Left cardiac atrium (tissue), 4 donors: ENCODE measurements at regions not wholly inside any gene's neighbourhood (a gene's known extent, or its start where the extent isn't known, plus 50 kb on each side); places are given as distances from the start of the nearest gene placed in this dataset.
"Not testable (repeated sequence)": the region's sequence is repeated elsewhere in the genome, so short reads cannot be mapped to it uniquely, and the experiment has no call there.

ENCODE experiments used
- ATAC-seq, 2 donors: fragments of 200-7000 bp; cut with Tn5 transposase; one replicate each; pipeline ENCODE4 v1.9.1; 2020; ENCODE audit warnings: mild to moderate bottlenecking in 2 of 2, moderate library complexity in 2 of 2
- DNase-seq: peaks from one replicate; pipeline ENCODE4 v3.0.0-alpha.2; 2020
- intact Hi-C, 2 donors: fragments of 100-400 bp; cut with DNase I; formaldehyde crosslinking; loops; one replicate each; pipeline versions ENCODE4 v1.14.1 to v1.15.1; 2022 to 2023
- donor health status: DM: no; HTN: yes; CAD: no.
- donor health status: DM: no; HTN: yes; CAD: no; lungs with severe emphysema.
- donor health status: DM: yes; HTN: yes; CAD: no.
- donor health status: Dilated cardiomyopathy.

DNA sequence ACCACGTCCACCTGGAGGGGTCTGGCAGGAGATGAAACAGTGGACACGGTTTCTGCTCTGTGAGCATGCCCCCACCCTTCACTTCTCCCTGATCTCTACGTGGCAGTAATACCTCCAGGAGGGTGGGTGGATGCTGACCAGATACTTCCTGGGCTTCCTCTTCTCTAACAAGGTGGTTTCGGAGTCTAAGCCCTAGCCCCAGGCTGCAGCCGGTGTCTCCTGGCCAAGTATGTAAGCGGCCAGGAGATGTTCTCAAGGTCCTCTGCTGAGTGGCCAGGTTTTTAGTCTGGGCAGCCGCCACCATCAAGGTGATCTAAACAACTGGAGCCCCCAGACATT lies 101.8 kb upstream of the ASB18 start:
- no peak for DNase-seq
- no peak for ATAC-seq
- intact Hi-C loops: no loop called here

DNA sequence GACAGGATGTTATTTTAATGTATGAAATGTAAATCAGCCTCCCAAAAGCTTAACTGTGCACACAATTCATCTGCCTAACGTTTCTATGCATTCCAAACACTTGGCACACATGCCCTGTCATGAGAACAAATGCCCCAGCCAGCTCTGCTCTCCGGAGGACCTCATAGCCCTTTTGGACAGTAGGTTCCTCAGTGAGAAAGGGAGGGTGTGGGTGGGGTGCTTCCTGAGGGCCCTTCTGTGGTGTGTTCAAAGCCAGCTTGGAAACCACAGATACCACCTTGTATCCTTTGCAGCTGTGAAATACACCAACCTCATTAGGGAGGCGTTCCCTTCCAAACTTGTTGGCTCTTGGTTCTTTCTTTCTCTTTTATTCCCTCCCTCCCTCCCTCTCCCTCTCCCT lies 102.2 kb upstream of the ASB18 start:
- intact Hi-C loops: no loop called here
- ATAC-seq: no peak
- no peak for DNase-seq

DNA sequence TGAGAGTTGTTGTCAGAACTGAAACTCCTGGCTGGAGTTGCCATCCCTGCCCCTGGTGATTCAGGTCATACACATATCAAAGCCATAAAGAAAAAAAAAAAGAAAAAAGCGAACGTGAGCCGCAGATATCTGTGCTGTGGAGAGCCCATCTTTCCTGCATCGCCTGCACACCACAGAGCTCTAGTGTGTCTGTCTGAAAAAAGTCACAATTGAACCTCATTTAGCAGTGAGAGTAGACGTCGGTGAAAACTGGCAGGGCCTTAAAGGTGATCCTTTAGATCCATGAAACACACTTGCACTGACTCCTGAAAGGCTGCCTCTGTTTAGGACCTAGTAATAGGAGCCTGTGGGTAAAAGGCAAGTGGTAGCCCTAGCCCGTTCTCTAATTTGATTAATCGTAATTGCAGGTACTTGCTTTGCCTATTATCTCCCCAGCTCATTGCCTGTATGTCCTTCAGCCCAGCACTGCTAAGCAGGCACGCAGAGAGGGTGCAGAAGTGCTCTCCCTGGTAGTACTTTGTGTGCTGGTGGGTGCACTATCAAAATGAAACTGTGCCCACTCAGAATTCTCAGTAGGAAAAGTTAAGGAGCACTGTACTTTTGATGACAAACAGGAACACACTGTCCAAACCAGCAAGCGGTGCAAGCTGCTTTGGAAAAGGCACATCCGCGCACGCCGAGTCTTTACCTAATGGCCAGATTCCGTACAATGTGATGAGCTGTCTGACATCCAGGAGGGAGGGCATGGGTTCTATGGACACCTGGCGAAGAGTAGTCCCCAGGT lies 103.5 kb upstream of the ASB18 start:
- ATAC-seq (no peak), DNase-seq (no peak)
- intact Hi-C loops: no loop called here

DNA sequence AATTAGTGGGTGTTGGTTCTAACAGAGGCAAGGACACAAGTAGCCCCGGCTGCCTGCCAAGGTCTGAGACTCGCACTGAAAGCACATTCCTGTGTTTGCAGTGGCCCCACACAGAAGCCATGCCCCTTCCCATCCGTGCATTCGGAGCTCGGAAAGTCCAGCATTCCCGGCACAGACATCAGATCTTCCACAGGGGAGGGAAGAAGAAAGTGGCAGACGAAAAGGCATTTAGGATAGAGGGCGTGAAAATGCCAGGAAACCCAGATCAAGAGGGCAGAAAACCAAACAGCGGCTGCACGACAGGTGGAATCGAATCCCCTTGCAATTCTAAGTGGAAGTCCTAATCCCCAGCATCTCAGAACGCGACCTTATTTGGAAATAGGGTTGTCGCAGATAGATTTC lies 105.5 kb upstream of the ASB18 start:
- no peak for DNase-seq
- ATAC-seq: no peak
- intact Hi-C loops: no loop called here

DNA sequence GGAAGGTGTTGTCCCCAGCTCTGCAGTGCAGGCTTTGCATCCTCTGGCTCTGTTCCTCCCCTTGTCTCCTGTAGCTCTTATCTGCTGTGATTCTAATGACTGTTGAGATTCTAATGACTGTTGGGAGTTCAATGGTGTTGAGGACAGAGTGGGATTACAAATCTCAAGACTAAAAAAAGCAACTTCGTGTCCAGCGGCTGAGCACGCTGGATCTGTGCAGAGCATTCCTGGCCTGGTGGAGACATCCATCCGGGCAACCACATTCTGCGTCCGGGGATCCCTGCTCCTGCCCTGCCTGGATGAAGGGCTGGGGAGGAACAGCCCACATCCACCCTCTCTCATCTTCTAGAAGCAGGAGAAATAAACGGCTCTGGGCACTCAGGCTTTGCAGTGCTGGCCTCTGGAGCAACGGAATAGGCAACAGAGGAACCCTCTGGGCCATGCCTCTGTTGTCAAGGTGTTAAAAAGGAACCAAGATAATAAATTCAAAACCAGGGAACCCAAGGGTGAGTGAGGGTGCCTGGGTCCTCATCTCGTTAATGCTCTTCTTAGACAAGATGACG lies 106.7 kb upstream of the ASB18 start:
- intact Hi-C loops: no loop called here
- DNase-seq: no peak
- ATAC-seq: no peak

DNA sequence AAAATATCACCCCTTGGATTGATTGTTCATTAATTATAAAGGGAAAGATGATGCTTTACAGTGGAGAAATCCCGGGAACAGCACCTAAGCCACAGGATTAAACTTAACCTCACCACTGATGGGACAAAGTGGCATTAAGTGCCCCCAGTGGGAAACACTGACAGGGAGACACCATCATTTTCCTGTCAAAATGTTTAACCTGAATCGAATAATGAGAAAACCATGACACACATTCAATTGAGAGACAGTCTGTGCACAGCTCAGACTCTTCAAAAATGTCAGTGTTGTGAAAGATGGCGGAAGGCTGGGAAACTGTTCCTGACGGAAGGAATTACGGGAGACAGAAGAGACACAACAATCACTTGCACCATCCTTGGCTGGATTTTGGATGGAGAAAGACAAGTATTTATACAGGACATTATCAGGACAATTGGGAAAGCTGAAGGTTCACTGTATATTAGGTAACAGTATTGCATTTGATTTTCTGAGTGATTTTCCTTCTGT lies 111.8 kb upstream of the ASB18 start:
- DNase-seq: no peak
- intact Hi-C loops: no loop called here
- no peak for ATAC-seq

DNA sequence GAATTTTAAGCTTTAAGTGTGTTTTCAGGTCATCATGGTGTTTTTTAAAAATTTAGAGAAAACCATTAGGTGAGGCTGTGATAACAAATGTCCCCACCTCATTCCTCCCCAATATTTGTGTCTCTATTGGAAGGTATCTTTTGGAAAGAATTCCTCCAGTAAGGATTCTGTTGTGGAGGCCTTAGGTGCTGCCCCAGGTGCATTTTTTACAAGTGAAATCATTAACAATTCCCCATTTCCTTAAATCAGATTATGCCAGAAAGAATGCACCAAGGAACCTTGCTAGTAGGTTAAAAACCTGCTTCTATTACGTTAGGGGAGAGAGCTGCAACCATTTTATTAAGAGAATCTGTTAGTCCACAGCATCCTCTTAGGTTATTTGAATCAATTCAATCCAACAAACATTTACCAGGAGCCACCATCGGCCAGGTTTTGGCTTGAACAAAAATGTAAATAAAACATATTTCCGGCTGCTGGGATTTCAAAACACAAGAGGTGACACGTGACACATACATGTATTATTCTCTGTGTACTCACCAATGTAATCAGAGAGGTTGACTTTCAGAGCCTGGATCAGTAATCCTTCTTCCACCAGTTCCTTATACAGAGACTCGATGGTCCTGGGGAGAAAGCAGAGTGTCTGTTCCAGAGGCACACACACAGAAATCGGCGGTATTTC lies 112.5 kb upstream of the ASB18 start:
- intact Hi-C loops: no loop called here
- ATAC-seq: no peak
- DNase-seq: no peak

DNA sequence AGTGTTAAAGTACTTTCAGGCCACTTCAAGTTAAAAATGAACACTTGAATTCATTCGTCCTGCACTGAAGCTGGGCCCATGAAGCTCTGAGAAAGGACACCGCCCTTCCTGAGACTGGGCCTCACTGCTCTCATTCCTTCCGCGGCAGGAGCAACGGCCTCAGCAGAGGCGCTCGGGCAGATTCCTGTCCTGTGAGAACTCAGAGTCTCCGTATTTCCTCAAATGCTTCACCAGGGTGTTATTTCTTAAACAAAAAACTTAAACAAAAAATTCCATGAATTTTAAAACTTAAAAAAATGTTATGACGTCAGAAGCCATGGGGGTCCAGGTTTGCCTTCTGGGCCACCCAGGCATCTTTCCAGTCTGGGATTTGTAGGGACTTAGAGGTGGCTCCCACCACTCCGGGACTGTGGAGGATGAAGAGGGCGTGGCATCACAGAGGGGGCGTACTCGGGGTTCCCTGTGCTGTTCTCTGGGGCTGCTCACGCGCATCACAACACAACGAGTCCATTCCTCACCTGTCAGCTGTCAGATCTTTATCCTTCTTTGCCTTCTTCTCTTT lies 115.9 kb upstream of the ASB18 start:
- ATAC-seq: no peak
- no peak for DNase-seq
- intact Hi-C loops: no loop called here

DNA sequence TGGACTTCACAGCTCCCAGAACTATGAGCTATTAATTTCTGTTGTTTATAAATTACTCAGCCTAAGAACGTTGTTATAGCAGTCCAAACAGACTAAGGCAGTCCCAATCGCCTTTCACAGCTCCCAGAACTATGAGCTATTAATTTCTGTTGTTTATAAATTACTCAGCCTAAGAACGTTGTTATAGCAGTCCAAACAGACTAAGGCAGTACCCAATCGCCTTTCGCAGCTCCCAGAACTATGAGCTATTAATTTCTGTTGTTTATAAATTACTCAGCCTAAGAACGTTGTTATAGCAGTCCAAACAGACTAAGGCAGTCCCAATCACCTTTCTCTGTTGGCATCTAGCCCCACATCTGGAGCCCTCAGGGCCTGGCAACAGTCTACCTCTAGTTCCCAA lies 117.0 kb upstream of the ASB18 start:
- intact Hi-C loops, ATAC-seq, DNase-seq: not testable (repeated sequence)

DNA sequence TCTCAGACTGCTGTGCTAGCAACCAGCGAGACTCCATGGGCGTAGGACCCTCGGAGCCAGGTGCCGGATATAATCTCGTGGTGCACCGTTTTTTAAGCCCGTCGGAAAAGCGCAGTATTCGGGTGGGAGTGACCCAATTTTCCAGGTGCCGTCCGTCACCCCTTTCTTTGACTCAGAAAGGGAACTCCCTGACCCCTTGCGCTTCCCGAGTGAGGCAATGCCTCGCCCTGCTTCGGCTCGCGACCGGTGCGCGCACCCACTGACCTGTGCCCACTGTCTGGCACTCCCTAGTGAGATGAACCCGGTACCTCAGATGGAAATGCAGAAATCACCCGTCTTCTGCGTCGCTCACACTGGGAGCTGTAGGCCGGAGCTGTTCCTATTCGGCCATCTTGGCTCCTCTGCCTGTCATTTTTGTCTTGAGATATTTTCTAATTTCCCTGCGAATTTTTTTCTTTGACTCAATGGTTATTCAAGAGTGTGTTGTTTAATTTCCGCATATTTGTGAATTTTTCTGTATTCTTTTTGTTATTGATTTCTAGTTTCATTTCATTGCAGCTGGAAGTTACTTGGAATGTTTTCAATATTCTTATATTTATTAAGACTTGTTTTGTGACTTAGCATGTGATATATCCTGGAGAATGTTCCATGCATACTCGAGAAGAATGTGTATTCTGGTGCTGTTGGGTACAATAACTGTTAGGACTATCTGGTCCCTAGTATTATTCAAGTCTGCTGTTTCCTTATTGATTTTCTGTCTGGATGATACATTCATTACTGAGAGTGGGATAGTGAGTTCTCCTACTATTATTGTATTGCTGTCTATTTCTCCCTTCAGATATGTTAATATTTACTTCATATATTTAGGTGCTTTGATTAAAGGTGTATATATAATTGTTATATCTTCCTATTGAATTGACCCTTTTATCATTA lies 125.3 kb upstream of the ASB18 start:
- intact Hi-C loops, DNase-seq, ATAC-seq: not testable (repeated sequence)

DNA sequence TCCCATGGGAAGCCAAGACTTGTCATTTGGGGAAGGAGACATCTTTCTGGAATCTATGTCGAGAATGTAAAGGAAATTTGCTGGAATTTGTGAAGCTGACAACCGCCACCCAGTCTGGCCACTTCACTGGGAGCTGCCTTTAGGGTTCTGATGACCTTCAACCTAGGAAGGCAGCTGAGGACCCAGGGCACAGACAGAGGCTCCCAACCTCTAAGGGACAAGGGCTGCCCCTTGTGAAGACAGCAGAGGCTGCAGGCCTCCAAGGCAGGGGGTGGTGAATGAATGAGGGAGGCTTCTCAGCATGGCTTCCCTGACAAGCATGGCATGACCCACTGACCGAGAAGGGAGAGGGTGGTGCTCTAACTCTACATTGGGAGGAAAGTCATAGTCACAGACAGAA lies 128.9 kb upstream of the ASB18 start:
- DNase-seq (no peak), ATAC-seq (no peak)
- intact Hi-C loops: no loop called here

DNA sequence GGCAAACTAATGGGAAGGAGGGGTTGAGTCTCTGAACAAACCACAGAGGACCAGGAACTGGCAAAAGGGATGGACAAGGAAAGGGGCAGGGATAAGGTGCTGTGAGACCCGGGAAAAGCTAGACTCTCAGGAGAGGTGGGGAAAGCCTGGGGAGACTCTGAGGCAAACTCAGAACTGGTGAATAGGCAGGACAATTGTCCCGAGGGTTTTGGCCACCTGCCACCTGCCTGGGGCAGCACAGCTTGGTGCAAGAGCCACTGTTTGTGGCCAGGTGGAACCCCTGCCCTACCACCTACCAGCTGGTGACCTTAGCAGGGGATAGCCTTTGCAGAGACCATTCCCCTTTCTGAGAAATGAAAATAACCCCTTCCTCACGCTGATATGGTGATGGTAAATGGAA lies 129.4 kb upstream of the ASB18 start:
- DNase-seq: no peak
- no peak for ATAC-seq
- intact Hi-C loops: no loop called here

DNA sequence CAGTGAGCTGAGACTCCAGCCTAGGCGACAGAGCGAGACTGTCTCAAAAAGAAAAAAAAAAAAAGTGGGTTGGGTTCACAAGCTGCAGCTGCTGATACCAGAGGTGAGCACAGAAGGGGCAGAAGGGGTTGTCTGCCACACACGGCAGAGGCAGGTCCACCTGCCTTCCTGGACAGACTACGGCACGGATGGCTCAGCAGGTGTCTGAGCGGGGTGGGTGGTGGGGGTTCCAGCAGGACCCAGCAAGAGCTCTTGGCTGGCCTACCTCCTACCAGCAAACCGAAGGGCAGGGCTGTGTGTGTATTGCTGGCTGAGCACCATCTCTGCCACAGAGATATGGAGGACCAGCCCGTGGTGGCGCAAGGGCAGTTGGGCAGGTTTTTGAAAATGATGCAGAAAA lies 130.4 kb upstream of the ASB18 start:
- intact Hi-C loops: no loop called here
- DNase-seq (no peak), ATAC-seq (no peak)

DNA sequence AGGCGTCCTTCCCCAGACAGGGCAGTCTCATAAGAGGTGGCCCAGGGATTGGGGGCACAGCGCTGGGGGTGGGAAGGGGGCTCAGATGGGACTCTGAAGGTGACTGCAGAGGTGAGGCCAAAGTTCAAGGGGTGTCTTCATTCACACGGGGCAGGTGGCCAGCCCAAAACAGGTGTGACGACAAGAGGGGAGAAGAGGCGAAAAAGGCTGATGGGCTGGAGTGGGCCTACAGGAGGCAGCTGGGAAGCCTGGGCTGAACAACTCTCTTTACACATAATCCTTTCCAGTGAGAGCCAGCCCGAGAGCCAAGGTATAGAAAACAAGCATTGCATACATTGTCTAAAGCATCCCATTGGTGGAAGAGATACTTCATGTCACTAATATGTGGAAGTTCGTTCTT lies 130.9 kb upstream of the ASB18 start:
- DNase-seq: no peak
- ATAC-seq: no peak
- intact Hi-C loops: no loop called here

DNA sequence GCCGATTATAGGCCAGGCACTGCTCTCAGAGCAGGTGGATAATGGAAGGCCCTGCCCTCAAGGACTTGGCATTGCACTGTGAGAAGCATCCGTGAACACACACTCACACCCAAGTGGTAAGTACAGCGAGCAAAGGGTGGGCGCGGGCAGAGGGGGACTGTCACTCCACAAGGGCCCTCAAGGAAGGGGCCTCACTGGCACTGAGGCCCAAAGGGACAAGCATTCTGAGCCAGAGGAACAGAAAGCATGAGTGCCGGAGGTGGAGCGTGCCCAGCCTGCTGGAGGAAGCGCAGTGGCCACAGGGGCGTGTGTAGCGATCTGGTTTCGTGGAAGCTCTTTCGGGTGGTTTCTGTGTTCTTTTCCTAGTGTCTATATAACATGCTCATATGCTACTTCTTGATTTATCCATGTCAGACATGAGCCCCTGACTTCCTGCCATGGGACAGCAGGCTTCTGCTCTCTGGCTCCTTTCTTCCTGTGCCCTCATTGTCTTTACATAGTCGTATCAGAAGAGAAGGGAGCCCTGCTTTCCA lies 132.7 kb upstream of the ASB18 start:
- intact Hi-C loops: no loop called here
- no peak for DNase-seq

DNA sequence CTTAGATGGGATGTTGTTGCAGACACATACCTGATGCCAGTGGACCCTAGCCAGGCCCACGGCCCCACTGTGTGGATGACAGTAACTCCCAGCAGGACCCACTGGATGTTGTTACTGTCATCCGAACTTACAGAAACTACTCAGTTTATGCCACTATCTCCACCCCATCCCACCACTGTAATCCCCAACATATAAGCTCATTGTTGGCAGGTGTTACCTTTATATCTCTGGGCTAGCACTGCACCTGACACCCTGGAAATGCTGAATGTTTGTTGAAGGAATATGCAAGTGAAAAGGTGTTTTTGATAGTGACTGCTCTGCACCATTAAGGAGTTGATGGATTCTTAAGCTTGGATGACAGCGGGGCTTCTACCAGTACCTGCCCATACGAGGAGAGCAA lies 133.5 kb upstream of the ASB18 start:
- intact Hi-C loops: no loop called here
- ATAC-seq: no peak
- no peak for DNase-seq

More for the DNA sequence above, 132.7 kb upstream of the ASB18 start:
- no peak for ATAC-seq

DNA sequence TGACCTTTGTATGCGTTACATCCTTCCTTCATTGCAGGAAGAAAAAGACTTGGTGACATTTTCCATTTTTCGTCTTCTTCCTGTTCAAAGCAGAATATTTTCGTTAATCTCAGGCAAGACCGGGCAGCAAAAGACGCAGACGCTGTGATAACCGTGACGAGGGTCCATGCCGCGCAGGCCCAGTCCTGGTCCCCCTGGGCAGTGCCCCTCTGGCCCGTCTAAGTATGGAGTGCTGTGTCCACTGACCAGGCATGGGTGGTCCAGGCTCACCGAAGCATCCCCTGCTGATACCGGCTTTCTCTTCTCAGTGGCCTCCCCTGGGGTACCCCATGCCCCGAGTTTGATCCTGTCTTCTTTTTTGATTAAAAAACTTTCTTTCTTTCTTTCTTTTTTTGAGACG lies 135.2 kb upstream of the ASB18 start:
- ATAC-seq (no peak), DNase-seq (no peak)
- intact Hi-C loops: no loop called here

DNA sequence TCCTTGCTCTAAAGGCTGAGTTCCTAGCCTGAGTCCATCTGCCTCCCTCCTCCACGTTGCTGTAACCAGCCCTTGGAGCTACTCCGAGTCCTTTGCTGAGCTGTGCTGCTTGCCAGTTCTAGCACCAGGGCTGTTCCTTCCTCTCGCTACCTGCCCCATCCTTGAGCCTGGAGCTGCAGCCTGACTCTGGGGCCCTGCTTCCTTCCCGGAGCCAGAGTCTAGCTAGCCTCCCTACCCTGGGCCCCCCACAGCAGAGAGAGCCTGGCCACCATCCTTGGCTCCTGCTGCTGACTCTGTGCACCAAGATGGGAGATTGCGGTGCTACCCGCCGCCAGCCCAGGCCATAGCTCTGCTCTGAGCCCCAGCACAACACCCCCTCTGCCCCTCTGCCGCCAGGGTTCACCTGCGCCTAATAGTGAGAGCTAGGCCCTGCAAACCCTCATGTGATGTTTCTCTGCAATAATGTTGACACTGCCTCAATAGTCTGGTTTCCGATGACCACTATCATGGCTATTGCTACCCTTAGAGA lies 135.9 kb upstream of the ASB18 start:
- ATAC-seq (no peak), DNase-seq (no peak)
- intact Hi-C loops: no loop called here
